Inflammatory macrophage (primary cell): ENCODE measurements at regions not wholly inside any gene's neighbourhood (a gene's known extent, or its start where the extent isn't known, plus 50 kb on each side); places are given as distances from the start of the nearest gene placed in this dataset.

Experiments used
- DNase-seq, 2 donors: peaks; one replicate each; pipeline ENCODE4 v3.0.0-alpha.2; 2020 to 2022

DNA sequence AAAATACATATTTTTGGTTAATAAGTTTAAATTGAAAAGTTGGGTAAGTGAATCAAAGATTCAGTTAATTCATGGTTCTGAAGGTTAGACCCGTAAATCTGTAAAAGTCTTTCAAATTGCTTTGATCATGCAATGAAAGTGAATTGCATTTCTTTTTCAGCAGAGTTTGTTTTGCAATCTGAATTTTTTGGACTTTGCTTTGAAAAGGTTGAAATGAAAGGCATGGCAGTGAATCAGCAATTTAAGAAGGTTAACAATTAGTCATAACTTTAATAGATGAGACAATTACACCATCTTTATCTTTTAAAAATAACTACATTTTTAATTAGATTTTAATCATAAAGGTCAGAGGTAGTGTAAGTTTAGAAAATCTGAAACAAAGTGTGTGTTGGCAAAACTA, 310.9 kb upstream of the KCNJ16 start:
- DNase-seq, result no peak

DNA sequence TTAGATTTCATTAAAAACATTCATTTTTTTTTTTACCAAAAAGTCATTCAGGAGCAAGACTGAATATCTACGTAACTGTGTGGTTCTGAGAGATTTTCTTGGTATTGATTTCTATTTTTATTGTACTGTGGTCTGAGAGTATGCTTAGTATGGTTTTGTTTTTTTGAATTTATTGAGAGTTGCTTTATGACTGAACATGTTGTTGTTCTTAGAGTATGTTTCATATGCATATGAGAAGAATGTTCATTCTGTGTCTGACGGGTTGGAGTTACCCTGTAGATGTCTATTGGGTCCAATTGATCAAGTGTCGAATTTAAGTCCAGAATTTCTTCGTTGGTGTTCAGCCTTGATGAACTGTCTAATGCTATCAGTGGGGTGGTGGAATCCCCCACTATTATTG, 306.0 kb upstream of the KCNJ16 start:
- DNase-seq, result no peak

DNA sequence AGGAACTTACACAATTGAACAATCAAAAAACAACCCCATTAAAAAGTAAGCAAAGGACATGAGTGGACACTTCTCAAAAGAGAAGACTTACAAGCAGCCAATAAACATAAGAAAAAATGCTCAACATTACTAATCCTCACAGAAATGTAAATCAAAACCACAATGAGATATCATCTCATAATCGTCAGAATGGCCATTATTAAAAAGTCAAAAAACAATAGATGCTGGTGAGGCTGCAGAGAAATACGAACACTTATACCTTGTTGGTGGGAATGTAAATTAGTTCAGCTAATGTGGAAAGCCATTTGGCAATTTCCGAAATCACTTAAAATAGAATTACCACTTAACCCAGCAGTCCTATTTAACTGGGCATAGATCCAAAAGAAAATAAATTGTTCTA, 301.9 kb upstream of the KCNJ16 start:
- DNase-seq, result no peak

DNA sequence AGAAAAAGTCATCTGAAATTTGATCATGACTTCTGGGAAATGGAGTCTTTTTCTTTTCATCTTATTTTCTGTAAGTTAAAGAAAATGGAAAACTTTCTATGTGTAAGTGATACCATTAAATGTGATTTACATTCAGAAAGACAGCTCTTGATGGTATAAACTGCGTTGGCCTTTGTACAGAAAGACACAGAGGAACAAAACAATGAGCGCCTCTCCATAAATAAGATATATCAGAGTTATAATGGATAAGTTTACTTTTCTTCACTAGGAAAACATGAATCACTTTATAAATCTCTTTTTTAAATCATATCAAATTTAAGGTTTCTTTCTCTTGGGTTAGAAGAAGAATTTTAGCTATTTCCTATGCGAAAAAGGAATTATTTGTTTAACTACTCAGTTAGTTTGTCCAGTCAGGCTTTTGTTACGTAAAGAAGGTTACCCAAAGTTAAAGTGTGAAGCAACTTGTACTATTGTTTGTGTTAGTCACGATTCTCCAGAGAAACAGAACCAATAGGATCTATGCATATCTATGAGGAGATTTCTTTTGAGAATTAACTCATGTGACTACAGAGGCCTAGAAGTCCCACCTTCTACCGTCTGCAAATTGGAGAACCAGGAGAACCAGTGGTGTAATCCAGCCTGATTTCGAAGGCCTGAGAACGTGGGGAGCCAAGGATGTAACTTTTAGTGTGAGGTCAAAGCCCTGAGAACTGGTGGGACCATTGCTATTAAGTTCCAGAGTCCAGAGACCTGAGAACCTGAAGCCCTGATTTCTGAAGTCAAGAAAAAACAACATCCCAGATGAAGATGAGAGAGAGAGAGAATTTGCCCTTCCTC, 295.4 kb upstream of the KCNJ16 start:
- DNase-seq, result no peak

DNA sequence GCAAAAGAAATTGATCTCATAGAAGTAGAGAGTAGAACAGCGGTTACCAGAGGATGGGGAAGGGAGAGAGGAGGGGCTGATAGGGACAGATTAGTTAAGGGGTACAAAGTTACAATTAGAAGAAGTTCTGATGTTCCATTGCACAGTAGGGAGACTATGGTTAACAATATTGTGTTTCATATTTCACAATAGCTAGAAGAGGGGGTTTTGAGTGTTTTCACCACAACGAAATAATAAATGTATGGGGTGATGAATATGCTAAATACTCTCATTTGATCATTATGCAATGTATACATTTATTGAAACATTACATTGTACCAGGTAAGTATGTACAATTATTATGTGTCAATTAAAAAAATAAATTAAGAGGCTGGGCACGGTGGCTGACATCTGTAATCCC, 291.2 kb upstream of the KCNJ16 start:
- no peak for DNase-seq

DNA sequence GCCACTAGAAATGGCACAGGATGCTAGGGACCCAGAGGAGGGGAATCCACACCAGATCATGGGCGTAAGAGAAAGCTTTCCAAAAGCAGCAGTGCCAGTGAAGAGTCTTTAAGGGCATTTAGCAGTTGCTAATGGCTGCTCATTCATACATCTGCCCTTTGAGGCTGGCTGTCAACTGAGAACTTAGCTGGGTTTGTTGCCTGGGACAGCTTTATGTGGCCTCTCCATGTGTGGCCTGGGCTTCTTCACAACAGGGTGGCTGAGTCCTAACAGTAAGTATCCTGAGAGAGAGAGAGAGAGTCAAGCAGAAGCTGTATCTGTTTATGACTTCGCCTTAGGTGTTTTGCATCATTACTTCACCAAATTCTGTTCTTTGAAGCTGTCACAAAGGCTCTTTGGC, 286.1 kb upstream of the KCNJ16 start:
- DNase-seq, result no peak

DNA sequence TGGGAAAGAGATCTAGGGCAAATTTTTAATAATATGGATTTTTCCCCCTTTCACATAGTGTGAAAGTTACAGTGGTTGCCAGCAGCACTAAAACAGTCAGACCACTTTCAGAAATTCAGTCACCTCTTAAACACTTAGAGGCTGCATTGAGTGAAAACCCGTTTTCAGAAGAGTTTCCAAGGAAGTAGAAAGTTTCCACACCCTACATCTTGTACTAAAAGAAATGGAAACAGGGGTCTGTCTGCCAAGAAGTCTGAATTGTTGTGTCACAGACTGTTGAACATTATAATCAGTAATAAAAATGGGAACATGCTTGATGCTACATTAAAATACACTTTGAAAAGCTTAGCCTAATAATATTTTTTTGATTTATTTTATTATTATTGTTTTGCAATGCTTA, 278.9 kb upstream of the KCNJ16 start:
- no peak for DNase-seq

DNA sequence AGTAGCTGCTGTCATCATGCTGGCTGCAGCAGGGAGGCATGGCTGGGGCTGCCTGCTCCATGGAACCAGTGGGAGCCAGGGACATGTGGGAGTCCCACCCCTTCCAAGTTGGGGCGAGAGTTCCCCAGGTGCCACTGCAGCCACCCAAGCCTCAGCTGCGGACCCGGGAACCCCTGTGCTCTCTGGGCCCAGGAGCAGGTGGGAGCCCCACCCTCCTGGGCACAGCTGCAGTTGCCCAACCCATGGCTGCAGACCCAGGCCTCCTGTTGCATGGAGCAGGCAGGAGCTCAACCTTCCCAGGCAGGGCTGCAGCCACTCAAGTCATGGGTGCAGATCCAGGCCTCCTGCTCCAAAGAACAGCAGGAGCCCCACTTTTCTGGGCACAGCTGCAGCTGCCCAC, 274.2 kb upstream of the KCNJ16 start:
- DNase-seq, result no peak

DNA sequence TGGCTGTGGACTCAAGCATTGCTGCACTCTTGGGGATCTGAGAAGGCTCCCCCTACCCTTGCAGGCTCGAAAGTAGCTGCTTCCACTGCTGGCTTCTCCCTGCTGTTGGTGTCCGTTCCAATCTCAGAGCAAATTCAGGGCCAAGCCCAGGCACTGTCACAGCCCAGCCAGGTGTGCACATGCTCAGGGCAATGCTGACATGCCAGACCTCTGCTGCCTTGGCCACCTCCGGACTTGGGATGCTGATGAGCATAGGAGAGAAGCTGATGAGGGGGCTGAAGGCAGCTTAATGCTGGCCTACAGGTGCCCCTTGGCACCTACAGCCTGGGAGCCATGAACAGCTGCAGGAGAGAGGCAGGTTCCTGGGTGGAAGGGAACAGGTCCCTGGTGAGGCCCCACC, 273.7 kb upstream of the KCNJ16 start:
- DNase-seq, result no peak

DNA sequence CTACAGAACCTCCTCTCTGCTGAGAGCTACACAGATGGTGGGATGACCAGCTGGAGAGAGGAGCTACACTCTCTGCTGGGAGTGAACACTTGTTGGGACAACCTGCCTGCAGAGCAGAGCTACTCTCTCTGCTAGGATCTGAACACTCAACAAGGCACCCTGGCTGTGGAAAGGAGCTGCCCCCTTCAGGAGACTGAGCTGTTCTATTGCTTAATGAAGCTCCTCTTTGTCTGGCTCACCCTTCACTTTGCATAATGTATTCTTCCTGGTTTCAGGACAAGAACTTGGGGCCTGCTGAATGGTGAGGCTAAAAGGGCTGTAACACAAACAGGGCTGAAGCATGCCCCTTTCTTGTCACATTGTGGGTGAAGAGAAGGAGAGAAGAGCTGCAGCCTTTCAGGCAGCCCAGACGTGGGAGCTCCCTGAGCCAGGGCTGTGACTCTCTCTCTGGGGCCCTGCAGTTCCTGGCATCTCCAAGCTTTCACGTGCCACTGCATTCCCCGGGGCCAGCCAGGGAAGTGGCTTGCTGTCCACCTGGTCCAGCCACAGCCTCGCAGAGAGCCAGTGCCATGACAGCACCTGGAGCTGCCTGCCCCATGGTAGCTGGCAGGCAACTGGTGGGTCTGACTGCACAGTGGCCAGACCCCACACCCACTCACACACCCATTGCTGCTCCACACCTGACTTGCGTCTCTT, 272.8 kb upstream of the KCNJ16 start:
- no peak for DNase-seq

DNA sequence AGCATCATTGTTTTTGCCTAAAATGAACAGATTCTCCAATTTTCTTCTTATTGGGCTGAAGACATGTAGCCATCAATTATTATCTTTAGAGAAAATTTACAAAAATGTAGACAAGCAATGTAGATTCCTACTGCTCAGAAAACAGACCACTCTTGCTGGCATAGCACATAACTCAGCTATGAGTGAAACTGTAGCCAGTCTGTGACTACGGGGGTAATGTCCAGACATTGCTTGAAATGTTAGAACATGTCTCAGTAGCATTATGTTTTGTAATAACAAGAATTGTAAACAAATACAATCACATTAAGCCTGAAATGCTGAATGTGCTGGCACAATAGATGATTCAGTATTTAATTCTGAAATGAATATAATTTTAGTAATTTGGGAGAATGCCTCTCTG, 265.7 kb upstream of the KCNJ16 start:
- DNase-seq, result no peak

DNA sequence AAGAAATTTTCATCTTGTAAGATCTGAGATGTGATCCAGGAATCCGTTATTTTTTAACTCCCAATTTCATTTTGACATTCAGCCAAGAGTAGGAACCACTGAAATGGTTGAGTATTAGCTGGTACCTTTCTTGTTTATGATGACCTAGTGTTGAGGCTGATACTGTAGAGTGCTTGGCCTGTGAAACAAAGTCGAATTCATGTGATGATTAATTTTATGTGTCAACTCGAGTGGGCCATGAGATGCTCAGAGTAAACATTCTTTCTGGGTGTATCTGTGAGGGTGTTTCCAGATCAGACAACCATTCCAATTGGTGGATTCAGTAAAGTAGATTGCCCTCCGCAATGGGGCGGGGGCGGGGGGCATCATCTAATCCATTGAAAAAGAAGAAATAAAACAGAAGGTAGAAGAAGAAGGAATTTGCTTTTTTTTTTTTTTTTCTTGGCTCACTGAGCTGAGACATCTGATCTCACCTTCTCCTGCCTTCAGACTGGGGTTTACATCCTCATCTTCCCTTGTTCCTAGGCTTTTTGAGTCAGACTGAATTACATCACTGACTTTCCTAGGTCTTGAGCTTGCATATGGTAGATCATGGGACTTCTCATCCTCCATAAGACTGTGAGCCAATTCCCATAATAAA, 264.6 kb upstream of the KCNJ16 start:
- no peak for DNase-seq

DNA sequence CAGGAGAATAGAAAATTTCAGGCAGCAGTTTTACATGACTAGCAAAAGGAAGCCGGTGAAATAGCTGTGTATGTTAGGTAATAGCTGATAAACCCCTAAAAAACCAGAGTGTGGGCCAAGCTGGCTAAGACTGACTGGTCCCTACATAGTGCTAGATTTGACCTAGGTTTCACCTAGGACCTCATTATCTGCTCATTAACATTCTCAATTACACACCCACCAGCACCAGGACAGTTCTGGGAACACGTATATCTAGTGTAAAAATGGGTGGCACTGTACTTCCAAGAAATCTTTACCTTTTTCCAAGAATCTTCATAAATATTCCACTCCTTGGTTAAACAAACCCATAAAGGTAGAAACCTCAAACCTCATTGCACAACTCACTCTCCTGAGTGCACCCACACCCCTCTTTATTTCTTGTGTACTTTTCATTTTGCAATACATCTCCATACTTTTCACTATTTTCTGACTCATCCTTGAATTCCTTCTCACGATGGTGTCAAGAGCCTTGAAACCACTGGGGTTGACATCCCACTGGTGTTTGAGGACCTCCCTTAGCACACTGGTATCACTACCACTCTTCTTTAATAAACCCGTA, 262.7 kb upstream of the KCNJ16 start:
- no peak for DNase-seq

DNA sequence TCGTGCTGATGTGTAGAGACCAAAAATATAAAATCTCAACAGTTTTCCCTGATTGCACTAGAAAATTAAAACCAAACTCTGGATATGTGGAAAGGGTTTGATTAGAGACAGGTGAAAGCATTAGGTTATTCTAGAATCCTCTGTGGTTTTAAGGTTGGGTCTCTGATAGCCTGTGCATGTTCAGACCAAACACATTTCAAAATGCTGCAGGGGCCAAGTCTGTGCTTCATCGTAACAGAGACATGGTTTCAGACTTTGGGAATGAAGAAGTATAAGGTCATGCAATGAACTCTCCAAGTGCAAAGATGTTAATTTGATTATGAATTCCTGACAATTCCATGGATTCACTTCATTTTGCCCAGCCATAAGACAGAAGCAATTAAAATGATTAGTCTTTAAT, 261.0 kb upstream of the KCNJ16 start:
- DNase-seq, result no peak

DNA sequence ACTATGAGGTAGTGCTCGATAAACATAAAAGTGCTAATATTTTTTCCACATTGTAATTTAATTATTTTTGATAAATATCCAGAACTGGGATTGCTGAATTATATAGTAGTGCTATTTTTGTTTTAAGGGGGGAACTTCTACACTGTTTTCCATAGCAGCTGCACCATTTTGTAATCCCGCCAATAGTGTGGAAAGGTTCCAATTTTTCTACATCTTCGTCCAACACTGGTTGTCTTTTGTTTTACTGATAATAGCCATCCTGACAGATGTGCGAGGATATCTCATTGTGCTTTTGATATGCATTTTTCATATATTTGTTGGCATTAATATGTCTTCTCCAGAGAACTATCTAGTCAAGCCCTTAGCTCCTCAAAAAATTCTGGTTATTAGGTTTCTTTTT, 259.6 kb upstream of the KCNJ16 start:
- no peak for DNase-seq

DNA sequence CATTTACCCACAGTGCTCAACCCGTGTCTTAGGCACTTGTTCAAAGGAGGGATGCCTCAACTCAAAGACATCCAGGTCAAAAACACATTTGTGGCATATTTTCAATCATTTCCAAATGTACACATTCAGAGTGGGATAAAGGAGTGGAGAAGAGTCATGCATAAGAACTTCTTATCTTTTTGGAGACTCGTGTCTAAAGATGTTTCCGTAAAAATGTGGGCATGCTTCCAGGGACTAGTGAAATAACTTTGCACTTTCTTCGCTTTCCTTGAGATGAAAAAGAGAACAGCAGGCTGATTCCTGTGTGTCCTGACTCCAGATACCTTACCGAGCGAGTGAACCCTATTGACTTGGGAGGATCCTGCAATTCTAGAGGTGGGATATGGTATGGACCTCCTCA, 256.6 kb upstream of the KCNJ16 start:
- DNase-seq, result no peak

DNA sequence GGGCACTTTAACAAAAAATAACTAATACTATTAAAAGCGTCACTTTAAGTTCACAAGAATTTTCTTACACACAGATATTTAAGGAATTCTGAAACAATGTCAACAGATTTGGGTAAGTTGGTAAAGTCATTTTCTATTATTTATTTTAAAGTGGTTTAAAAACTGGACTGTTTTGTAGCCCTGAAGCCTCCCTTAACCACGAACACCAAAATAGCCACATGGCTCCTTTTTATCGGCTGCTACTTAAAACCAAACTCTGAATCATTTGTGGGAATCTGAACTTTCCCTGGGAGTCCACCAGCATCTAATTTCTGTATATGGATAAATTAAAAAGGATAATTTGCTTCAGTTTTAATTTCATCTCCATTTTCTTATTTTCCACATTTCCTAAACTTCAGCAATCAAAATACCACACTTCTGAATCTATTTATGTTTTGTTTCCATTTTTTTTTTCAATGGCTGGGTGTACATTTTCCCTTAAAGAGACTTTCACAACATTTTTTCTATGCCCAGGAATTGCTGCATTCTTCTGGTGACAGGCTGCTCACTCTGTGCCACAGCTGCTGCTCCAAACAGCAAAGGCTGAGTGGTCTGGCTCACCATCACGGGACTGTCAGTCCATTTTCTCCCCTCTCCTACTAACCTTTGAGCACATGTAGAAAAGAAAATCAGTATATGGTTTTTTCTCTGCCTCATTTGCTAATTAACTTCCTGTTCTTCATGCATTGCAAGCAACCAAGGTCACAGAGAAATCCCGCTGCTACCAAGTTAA, 255.5 kb upstream of the KCNJ16 start:
- no peak for DNase-seq

DNA sequence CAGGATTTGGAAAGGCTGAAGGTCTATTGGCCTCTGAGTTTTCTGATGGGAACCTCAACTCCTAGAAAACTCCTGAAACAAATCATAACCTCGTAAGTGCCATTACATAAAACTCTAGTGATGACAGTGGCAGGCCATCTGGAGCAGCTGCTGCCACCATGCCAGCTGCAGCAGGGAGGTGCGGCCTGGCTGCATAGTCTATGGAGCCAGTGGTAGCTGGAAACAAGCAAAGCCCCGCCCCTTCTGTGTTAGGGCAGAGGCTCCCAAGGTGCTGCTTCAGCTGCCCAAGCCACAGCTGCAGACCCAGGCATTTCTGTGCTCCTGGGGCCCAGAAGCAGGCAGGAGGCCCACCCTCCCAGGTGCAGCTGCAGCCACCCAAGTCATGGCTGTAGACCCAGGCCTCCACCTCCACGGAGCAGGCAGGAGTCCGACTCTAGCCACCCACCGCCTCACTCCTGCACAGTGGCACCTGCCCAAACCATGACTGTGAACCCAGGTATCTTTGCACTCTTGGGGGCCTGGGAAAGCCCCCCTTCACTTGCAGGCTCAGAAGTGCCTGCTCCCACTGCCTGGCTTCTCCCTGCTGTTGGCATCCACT, 254.1 kb upstream of the KCNJ16 start:
- no peak for DNase-seq

DNA sequence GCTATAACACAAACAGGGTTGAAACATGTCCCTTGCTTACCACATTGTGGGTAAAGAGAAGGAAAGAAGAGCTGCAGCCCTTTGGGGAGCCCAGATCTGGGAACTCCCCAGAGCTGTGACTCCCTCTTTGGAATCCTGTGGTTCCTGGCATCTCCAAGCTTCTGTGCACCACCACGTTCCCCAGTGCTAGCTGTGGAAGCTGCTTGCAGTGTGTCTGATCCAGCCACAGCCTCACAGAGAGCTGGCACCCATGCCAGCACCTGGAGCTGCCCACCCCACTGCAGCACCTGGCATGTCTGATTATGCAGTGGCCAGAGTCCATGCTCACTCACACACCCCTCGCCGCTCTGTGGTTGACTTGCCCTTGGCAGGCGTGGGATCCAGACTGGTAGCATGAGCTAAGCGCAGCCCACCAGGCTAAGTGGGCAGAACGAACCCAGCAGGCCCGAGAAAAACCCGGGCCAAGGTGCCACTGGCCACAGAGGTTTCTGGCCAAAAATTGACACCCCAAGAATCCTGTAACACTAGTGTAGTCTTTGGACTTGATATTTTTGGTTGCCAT, 252.6 kb upstream of the KCNJ16 start:
- DNase-seq, result no peak

DNA sequence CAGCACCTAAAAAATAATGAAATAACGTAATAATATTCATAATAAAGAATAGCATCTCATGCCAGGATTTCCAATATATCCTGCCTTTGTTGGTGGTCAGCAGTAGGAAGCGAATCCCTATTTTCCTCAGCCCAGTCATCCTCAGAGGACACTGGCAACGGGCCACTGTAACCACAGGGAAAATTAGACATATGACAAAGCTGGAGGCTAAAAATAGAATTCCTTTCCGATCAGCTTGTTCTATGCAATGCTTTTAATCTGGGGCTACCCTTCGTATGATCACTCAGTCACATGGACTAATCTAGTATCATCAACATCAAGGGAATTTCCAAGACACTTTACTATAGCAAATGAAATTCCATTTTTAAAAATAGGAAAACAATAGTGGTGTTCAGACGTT, 246.9 kb upstream of the KCNJ16 start:
- DNase-seq, result no peak

DNA sequence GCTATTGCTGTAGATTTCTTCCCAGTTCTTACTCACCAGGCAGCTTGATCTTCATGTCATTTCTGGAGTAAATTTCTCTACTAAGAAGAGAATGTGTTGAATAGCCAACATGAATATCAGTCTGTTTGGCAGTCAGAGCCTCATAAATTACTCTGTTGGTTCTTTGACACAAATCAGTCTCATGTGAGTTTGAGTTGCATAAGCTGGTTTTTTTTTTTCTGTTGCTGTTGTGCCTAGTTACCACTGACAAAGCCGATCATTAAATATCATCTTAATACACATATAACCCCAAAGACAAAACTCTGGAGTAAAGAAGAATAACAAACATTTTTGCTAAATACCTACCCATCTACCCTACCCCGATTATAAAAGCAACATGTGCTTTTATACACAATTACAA, 240.5 kb upstream of the KCNJ16 start:
- DNase-seq, result no peak

DNA sequence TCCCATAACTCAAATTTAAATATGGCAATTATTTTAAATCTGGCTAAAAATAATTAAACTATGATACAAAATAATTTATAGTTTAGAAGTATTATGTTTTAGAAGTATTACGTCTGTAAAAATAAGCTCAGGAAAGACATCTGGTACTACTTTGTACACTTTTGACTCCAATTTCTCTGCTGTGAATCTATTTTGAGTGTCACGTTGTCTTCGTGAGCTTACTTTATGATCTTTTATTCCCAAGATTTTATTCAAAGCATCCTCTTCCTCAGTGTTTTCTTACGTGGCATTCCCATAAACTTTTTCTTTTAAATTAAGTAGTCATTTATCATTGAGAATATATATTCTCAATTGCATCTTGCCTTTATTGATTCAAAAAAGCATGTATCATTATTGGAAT, 223.3 kb upstream of the KCNJ16 start:
- DNase-seq, result no peak
